ENCODE measurements at regions not wholly inside any gene's neighbourhood (a gene's known extent, or its start where the extent isn't known, plus 50 kb on each side); places are given as distances from the start of the nearest gene placed in this dataset.

DNA sequence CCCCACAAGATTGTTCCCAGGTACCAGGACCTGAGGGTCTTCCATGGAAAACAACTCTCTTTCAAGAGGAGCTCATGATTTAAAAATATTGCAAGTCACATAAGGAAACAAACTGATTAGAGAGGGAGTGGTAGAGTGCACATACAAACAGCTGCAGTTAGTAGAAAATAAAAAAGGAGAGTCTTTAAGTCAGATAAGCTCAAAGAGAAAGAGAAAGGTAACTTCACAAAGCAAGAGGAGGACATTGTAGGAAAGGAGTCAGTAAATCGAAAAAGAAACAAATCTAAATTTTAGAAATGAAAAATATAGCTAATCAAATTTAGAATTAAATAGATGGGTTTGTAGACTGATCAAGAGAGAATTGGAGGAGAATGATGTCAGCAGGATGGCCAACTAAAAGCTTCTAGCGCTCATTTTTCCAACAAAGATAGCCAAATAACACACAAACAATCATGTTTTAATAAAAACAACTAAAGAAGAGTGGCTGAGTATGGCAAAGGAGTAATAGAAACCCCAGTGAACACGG, 86.1 kb upstream of the CD53 start:
- DNase-seq (ENCODE audit: low read depth), result no peak
- TF ChIP-seq, protein P1, sequence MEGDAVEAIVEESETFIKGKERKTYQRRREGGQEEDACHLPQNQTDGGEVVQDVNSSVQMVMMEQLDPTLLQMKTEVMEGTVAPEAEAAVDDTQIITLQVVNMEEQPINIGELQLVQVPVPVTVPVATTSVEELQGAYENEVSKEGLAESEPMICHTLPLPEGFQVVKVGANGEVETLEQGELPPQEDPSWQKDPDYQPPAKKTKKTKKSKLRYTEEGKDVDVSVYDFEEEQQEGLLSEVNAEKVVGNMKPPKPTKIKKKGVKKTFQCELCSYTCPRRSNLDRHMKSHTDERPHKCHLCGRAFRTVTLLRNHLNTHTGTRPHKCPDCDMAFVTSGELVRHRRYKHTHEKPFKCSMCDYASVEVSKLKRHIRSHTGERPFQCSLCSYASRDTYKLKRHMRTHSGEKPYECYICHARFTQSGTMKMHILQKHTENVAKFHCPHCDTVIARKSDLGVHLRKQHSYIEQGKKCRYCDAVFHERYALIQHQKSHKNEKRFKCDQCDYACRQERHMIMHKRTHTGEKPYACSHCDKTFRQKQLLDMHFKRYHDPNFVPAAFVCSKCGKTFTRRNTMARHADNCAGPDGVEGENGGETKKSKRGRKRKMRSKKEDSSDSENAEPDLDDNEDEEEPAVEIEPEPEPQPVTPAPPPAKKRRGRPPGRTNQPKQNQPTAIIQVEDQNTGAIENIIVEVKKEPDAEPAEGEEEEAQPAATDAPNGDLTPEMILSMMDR (conservative IDR thresholded peaks at IDR 0.05; ENCODE audit: control insufficient read depth, insufficient read depth, low read depth, low read length), result no peak
- no peak overlapping the region for H3K4me3 ChIP-seq (ENCODE audit: control insufficient read depth, low read depth, low read length)

DNA sequence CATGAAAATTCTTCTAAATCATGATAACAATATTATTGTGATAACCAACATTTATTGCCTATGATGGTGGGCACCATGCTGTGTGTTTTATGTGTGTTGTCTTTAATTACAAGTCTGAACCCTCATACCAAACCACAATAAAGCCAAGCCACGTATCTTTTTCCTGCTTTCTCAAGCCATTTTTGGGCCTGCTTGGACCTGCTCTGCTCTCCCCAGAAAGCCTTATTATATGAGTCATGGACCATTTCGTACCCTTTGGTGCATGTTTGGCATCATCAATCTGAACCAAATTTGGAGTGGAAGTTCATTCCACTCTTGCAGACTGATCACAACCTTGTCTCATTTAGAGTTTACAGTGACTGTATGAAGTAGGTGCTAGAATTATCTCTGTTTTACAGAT, 87.3 kb upstream of the CD53 start:
- no peak for DNase-seq (ENCODE audit: low read depth)
- H3K4me3 ChIP-seq (ENCODE audit: control insufficient read depth, low read depth, low read length), result no peak overlapping the region
- TF ChIP-seq, protein P1 (conservative IDR thresholded peaks at IDR 0.05; ENCODE audit: control insufficient read depth, insufficient read depth, low read depth, low read length), result no peak

DNA sequence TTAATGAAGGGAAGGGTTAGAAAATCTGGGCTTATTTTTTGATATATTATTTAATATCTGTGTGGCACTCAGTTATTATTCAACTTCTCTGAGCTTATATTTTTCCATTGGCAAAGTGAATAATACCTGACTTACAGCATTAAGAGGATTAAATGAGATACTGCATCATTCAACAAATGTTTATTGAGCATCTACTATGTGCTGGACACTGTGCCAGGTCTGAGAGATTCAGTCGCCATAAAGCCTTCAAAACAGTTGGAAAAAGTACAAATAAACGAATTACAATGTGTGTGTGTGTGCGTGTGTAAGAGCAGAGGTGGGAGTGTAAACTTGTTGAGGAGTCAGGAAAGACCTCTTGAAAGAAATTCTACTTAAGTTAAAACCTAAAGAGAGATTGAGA, 87.9 kb upstream of the CD53 start:
- DNase-seq (ENCODE audit: low read depth), result no peak
- TF ChIP-seq, protein P1 (conservative IDR thresholded peaks at IDR 0.05; ENCODE audit: control insufficient read depth, insufficient read depth, low read depth, low read length), result no peak
- no peak overlapping the region for H3K4me3 ChIP-seq (ENCODE audit: control insufficient read depth, low read depth, low read length)

DNA sequence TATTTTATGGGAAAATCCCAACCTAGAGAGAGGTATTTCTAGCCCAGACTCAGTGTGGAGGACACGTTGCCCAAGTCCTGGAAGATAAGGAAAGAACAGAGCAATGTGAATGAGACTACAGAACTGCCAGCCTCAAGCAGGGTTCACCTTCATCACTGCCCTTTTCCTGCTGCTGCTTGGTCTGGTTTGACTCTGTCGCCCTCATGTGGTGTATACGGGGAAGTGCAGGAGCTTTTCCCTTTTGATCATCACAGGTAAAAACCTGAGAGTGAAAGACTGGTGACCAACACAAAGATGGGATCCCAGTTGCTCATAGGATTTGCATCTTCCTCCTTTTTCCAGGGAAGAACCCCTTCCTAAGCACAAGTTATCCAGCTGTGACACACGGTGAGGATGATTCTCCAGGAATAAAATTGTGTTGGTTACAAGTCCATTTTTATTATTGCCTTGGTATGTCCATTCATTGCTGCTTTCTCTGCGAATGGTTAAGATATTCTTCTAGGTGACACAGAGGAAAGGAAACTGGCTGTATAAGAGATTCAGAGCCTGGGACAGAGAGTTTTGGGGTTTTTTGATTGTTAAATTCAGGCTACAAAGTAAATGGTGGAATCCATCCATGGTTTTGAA, 89.5 kb upstream of the CD53 start:
- TF ChIP-seq, protein P1 (conservative IDR thresholded peaks at IDR 0.05; ENCODE audit: control insufficient read depth, insufficient read depth, low read depth, low read length), result peak; percentile 99
- no peak overlapping the region for H3K4me3 ChIP-seq (ENCODE audit: control insufficient read depth, low read depth, low read length)
- peak; percentile 50 for DNase-seq (ENCODE audit: low read depth)

- no peak overlapping the region for H3K4me3 ChIP-seq (ENCODE audit: control insufficient read depth, low read depth, low read length)
- TF ChIP-seq, protein P1 (conservative IDR thresholded peaks at IDR 0.05; ENCODE audit: control insufficient read depth, insufficient read depth, low read depth, low read length), result no peak
- DNase-seq (ENCODE audit: low read depth), result no peak
These were observed 91.4 kb upstream of the CD53 start for GRCh38 chr1:110781525-110781924.

GRCh38 chr1:110780600-110781484, 92.1 kb upstream of the CD53 start:
- DNase-seq (ENCODE audit: low read depth), result peak; percentile 78
- H3K4me3 ChIP-seq (ENCODE audit: control insufficient read depth, low read depth, low read length), result no peak overlapping the region
- TF ChIP-seq, protein P1 (conservative IDR thresholded peaks at IDR 0.05; ENCODE audit: control insufficient read depth, insufficient read depth, low read depth, low read length), result peak; percentile 75

Data from fibroblast of mammary gland (primary cell).